HS-27A (cell line): ENCODE measurements at regions not wholly inside any gene's neighbourhood (a gene's known extent, or its start where the extent isn't known, plus 50 kb on each side); places are given as distances from the start of the nearest gene placed in this dataset.

ENCODE experiments used
- DNase-seq: peaks from one replicate; pipeline ENCODE4 v3.0.0-alpha.2; 2012; ENCODE audit warnings: low read depth, missing footprints

DNA sequence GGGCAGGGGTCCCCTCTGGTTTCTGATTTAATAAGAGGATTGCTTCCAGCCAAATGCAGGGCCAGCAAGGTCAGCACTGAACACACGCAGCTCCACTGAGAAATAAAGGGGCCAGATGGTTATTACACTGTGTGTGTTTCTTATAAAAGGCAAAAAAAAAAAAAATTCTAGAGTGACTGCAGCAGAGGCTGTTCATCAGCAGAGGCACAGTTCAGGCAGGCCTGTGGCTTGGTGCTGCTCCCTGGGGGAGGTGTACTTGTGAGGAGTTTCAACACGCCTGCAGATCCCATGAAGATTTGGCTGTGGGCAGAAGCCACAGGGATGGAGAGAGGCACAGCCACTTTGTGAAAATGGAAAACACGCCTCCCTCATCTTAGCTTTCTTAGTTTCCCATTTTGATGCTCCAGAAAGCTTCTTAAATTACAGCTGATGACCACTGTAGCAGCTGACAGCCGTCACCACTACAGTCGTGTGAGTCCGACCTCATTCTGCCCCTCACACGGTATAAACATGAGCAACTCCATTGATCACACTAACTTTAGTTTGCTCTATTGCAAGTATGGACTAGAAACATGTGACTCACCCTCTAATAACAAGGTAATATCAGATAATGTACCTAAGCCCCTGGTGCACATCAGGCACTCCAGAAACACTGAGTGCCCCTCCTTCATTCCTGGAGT, 726.5 kb upstream of the RAB6C start:
- DNase-seq = no peak

DNA sequence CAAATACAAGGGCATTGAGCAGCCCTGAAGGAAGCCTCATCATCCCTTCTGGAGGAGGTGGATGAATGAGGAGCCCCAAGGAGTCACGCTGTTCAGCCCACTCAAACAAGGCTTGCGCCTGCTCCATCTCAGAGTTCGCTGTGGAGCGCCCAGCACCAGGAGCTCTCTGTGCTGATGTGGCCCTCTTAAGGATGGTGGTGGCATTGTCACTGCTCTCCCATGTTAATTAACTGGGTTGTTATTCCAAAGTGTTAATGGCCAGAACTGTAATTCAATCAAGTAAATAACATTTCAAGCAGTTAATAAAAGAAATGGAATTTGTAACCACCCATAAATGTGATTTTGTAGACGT, 726.0 kb upstream of the RAB6C start:
- no peak for DNase-seq

DNA sequence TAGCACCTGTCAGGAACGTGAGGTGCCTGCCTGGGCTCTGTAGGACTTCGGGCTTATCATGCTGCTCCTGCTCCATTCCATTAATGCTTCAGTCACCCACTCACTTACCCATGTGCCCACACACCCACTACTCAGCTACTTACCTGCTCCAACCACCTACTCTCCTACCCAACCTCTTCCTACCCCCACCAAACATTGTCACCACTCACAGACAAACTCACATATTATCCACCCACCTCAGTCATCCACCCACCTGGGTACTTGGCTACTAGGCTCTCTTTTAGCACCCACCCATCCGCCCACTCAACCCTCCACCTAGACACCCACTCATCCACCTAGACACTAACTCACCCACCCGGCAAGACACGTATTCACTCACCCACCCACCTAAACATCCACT, 724.7 kb upstream of the RAB6C start:
- no peak for DNase-seq

DNA sequence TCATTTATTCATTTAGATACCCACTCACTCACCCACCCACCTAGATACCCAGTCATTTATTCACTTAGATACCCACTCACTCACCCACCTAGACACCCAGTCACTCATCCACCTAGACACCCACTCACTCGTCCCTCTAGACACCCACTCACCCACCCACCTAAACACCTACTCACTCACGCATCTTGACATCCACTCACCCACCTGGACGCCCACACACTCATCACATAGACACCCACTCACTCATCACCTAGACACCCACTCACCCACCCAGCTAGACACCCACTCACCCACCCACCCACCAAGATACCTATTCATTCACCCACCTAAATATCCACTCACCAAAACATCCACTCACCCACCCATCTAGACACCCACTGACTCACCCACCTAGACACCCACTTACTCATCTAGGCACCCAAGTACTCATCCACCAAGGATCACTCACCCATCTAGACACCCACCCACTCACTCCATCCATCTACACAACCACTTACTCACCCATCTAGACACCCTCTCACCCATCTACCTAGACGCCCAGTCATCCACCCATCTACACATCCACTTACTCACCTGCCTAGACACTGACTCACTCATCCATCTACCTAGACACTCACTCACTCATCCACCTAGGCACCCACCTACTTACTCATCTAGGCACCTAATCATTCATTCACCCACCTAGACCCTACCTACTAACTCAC, 723.7 kb upstream of the RAB6C start:
- no peak for DNase-seq

DNA sequence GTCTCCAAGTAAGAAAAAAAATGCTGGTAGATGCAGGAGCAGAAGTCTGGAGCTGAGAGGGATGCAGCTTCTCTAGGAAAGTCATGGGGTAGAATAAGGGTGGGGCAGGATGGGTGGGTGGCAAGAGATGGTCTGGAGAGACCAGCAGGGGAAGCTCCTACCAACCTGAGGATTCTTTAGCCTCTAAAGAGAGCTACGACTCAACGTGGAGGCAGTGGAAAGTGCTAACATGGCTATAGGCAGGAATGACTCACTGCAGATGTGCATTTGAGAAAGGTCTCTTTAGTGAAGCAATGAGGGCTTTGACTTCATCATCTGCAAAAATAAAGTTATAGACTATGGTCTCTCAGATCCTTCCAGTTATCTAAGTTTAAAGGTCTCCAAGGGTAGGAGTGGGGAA, 722.8 kb upstream of the RAB6C start:
- no peak for DNase-seq

DNA sequence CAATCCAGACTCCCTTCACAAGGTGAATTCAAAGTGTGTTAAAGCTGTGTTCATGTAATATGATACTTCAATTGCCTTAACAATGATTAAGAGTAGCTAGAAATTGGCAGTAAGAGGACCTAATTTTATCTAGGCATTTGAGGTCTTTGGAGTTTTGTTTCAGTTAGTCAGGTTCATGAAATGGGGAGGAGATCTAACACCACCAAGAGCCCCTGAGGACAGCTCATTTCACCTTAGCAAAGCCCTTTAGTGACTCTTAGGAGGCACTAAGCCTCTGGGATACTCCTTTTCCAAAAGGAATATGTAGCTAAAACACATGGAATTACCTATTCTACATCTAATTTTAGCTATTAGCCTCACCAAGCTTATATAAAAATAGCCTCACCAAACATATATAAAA, 716.5 kb upstream of the RAB6C start:
- no peak for DNase-seq

DNA sequence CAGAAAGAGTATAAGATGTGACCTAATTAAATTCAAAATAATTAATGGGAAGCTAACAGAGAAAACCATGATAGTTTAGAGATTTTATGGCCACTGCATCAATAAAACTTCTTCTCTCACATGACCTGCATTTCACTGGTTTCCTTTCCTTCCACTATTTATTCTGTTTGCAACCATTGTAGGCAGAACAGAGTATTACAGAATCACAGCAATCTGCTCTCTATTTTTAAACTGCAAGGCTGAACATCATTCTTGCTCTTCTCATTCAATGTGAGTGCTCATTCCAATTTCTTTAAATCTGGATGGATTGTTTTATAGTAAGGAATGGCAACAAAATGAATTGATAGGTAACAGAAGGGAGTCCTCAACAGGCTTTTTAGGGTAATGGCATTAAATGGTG, 715.5 kb upstream of the RAB6C start:
- no peak for DNase-seq

DNA sequence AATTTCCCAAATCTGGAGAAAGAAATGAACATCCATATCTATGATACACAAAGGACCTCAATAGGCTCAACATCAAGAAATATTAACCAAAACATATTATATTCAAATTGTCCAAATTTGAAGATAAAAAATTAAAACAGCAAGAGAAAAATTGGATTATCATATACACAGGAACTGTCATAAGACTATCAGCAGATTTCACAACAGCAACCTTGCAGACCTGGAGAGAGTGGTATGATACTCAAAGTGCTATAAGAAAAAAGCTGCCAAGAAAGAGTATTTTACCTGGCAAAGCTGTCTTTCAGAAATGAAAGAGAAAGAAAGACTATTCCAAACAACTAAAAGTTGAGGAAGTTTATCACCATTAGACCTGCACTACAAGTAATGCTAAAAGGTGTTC, 711.9 kb upstream of the RAB6C start:
- no peak for DNase-seq

DNA sequence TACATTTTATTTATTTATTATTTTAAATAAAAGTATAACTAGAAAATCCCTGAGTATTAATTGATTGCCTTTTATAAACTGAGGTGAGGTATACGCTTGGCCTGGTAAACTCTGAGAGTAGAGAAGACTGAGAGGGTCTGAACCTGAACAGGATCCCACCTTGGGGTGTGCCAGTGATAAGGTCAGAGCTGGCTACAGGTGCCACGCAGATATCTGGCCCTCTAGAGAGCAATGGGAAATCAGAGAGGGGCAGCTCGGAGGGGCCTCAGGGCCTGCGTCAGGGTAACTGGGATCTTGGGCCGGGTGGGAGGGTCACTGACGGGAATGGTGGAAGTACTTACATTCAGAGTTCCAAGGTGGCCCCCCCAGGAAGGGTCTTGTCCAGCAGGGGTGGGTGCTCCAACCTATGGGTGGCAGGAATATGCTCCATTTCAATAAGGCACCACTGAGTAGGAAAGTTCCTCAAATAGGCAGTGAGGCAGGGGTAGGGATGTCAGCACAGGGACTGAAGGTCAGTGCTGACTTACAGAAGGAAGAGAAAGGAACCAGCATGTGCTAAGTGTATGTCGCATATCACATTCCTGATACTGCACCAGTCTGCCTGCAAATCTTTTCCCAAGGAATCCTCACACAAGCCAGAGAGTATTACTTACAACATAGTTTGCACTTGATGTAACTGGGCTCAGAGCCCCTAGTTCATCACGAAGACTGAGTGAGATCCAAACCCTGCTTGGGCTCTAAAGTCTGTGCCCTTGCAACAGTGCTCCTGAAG, 706.0 kb upstream of the RAB6C start:
- DNase-seq = no peak

DNA sequence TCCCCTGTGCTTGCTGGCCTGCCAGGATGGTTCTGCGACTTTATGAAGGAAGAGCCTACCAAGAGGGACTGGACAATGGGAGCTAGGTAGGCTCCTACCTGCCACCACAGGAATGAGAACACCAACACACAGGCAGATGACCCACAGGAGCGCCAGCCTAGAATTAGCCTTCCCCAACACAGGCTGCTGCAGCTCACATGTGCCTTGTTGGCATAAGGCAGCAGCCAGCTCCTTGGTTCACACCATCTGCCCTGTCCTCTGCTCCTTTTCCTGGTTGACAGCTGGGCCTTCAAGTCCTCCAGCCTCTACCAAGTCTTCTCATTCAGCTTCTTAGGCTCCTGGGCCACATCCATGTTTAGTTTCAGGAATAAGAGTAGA, 705.4 kb upstream of the RAB6C start:
- DNase-seq = no peak

DNA sequence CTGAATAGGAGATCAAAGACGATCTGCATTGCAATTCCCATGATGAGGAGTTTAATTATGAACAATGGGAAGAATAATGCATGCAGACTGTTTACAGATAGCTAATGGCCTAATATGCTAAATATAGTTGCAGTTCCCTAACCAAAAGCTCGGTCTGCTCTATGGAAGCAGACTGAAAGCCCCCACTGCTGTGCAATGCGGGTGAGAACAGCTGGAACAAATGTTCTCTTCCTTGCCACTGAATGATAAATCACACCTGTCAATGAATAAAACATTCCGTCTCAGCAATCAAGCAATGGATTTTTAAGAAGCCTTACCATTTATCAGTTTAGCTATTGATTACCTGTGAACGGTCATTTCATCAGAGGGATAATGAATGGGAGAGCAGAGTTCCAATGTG, 704.5 kb upstream of the RAB6C start:
- no peak for DNase-seq

DNA sequence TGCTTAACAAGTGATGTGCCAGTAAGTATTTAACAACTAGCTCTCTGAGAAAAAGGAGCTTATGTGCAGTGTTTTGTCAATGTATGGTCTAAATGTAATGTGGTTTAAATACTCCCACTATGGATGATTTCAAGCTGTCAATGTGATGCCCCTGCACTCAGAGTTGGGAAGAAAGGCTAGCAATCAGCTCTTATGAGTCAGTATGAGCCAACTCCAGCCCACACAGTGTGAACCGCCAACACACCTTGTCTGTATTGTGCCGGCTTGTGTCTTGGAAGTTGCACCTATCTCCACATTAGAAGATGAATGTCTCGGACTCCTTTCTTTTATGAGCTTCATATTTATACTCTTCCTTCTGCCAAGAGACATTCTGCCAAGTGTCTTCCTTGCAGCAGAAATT, 703.8 kb upstream of the RAB6C start:
- no peak for DNase-seq

DNA sequence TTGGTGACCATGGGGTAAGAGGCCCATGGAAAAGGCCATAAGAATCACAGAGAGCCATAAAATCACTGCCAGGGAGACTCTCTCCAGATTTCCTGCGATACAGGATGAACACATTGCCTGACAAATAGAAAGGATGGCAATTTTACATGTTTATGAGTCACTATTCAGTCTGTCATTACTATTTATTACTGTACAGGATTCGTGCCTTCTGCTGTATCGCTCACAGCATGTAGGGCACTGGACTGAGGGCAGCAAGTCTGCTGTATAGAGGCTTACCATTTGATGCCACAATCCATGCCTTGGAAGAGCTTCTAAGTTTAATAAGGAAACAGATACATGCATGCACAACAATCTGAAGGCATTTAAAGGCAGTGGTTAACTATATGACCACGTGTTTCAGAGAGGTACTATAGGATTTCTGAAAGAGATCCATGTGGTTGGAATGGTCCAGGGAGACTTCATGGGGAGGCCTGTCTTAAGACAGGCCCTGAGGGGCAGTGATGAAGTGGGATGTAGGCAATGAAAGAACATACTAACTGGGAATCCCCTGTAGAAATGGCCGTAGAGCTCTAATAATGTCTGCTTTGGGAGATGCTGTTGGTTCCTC, 702.4 kb upstream of the RAB6C start:
- DNase-seq = no peak

DNA sequence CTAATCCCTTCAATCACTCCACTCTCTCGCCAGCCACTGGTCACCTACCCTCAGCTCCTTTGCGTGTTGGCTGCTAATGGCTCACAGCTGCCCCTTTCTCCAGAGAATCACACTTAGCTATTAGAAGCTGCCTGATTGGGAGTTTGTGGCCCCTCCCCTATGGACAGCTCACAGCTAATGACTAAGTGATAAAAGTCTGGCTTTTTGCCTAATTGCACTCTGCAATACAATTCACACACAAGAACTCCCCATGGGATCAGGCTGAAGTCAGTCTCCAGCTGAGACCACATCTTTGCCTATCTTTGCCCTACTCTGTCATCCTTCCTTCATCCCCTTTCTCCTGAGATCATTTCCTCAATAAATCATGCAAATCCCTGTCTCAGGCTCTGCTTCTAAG, 701.9 kb upstream of the RAB6C start:
- DNase-seq = no peak

DNA sequence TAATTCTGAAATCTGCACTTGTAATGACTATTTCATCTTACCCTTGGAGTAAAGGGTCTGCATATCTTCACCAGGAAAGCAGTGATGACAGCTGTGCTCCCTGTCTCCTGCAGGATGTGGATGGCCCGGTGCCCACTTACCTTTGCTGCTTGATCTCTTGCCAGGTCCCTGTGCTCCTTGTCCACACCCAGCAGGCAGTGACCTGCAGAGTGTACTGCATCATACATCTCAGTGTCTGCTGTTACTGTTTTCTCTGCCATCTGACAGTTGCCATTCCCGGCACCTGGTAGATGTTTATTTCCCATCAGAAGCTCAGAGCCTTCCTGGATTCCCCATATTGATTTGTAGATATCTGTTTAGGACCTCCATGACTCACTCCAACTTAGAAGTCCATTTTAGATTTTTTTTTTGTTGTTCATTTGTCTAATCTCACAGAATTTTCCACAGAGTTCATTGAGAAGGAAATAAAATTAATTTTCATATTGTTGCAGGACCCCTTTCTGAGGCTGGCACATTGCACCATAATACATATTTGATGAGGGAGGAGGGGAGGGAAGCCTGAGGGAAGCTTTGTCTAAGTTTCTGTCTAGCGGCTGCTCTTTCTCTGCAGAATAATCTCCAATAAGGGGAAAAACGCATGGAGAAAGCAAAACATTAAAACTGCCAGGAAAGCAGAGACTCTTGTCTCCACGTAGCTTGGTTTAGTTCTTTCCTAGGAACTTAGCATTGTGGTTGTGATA, 697.5 kb upstream of the RAB6C start:
- DNase-seq = no peak

DNA sequence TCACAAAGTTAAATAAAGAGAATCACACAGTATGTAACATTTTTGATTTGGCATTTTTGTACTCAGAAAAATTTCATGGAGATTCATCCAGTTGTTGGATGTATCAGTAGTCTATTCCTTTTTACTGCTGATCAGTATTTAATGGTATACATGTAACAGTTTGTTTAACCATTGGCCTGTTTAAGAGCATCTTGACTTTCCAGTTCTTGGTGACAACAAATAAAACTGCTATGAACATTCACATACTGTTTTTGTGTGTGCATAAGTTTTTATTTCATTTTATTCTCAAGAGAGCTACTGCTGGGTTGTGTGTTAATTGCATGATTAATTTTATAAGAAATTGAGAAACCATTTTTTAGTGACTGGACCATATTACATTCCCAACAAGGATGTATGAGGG, 694.5 kb upstream of the RAB6C start:
- DNase-seq = no peak

DNA sequence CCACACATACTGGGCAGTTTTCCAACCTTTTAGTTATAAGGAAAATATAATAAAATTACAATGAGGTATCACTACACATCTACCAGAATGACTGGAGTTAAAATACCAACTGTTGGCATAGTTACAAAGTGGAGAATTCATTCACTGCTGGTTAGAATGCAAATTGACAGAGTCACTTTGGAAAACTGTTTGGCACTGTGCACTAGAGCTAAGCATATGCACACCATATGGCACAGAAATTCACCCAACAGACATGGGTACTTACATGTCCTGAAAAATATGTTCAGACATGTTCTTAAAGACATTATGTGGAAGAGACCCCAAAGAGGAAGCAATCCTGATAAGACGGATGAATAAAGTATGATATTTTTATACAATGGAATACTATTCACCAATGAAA, 686.1 kb upstream of the RAB6C start:
- DNase-seq = no peak

DNA sequence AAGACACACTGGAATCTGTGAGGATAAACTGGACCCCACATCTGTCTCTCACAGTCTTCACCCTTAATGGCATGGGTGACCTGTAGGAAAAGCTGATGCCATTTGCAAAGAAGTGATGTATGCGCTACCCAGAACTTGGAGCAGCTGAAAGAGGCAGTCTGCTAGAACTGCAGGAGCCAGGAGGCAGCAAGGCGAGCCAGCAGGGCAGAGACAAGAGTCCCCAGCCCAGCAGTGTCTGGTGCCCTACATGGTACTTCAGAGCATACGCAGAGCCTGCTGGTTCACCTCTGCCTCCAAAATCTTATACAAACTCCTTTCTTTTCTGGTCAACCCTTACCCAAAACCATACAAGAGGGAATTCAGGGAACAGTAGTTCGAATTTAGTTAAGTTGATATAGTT, 683.1 kb upstream of the RAB6C start:
- DNase-seq = no peak

DNA sequence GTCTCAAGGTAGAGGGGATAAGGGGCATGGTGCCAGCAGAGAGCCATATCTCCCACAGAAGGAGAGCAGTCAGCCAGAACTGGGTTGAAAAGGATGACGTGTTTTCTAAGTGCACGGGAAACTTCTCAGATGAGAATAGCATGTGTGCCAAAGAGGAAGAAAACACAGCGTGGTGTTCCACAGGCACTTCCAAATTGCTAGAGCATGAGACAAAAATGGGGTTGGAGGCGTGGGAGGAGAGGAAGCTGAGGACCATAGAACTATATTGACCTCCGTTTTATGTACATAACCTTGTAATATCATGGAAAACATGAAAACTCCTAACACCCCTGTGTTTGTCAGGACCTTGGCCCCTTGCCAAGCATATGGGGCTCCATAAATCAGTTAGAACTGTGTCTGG, 682.7 kb upstream of the RAB6C start:
- DNase-seq = no peak

DNA sequence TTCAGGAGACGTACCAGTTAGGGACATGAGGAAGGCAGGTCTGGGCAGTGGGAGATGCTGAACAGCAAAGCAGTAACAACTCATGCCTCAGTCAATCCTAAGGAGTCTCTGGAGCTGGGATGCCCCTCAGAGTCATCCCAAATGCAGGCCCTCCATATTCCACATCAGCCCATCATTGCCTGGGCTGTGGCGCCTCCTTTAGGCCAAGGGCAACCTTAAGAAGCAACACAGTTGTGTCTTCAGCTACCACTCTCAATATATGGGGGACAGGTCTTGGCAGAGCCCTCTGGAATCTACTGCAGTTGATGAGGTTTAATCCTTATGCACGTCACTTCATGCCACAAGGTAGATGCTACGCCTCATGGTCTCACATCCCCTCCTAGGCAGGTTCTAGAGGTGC, 682.0 kb upstream of the RAB6C start:
- DNase-seq = no peak

DNA sequence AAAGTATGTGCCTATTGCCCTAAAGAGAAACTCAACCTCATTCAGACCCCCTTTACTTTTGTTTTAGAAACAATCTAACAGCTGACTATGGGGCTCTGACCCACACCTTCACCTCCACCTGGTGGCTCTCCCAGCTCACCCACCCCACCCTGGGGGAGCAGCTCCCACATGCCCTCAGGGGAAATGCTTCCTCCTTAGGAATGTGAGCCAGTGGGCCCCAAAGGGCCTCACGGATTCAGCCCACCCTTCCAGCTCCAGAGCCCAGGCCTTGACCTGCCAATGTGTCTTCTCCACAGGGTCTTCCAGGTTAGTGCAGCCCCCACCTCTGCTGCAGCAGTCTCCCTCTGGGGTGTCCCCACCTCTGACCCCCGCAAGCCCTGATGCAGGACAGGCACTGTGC, 680.1 kb upstream of the RAB6C start:
- no peak for DNase-seq

DNA sequence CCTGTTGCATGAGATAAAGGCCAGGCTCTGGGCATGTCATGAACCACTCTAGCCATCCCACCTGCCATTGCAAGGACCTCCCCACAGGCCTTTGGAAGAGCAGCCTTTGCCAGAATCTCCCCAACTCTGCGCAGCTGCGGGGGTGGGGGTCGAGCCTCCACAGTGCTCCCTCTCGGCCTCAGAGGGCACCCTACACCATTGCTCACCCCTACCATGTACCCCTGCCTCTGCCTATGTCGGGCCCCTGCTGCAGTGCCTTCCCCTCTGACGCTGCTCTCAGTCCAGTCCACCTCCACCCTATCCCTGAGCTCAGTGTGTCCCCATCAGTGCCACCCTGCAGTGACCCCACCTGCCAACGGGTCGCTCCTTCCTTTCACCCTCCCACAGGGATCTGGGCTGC, 679.7 kb upstream of the RAB6C start:
- no peak for DNase-seq
